NCI-H1092 treated with DMSO at 0.1 percent for 48 hours (cell line): ENCODE measurements at regions not wholly inside any gene's neighbourhood (a gene's known extent, or its start where the extent isn't known, plus 50 kb on each side); places are given as distances from the start of the nearest gene placed in this dataset.

ENCODE experiments used
- DNase-seq: peaks from one replicate; lab custom pipeline; 2025; lab: John Stamatoyannopoulos, UW

DNA sequence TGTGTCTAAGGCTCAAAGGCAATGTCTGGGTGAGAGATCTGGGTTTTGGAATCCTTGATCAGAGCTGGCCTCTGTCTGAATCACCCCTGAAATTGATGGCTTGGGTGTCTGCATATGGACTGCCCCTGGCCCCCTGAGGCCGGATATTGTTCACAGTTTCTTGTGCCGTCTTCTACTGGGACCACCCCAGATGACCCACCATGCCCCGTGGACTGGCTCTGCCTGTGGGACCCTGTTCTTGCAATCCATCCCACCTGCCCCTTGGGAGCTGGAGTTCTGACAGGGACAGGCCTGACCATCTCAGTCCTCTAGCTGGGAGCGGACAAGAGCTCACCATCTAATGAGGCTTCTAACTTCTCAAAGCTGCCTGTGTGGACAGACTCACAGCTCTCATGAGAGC is 119.9 kb downstream of the FAM43A start:
- DNase-seq: no peak

DNA sequence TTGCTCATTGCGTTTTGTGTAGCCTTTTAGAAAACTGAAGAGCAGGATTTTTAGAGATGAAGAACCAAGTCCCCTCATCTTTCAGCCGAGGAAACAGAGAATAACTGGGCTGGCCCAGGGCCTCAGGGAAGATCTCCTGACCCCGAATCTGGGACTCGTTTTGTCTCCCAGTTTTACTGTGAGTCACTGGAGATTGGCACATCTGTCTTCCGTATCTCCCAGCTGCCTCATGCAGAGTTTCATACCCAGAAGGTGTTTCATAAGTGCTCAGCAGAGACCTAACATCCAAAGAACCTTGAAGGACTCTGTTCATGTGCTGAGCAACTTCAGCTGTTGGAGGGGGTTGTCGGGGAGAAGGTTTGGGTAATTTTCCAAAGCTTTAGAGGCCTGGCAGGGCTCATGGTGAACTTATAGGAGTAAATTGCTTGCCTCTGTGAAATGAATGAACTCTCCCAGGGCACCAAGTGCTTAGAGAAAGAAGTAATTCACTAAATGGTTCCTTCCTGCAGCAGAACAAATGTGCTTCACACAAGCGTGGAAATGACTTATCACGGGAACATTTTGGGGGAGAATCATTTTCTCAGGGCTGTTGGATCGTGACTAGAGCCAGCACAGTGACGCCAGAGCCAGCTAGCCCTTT is 121.4 kb downstream of the FAM43A start:
- DNase-seq: no peak

DNA sequence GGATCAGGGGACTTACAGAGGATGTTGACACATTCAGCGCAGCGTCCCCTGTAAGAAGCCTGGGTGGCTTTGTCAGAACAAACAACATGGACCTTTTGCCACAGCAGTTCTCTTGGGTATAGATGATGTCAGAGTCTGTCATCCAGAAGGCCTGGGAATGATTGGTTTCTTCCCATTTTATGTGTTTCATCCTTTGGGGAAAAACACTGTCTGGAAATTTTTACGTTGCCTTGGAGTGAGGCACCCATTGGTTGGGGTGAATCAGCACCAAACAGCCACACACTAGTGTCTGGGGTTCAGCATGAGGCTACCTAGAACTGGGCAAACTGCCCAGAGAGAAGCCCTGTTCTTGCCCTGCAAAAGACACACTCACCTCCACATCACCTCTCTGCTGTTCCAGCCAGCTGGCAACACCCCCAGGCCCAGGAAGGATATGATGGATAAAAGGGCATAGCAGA is 123.0 kb downstream of the FAM43A start:
- DNase-seq: no peak

DNA sequence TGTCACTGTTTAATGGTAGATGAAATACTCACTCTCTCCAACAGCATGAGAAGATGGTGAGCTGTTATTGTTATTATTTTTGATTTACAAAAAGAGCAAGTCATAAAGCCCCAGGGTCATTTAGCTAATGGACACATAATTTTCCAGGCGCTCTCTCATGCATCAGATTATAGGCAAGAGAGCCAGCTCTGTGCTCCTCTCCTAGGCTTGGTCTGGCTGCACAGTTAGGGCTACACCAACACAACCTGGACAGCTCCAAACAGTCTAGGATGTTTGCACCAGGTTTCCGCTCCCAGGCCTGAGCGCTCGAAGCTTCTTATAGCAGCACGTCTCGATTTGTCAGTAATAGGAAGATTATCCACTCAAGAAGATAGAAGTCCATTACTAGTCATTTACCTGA is 123.7 kb downstream of the FAM43A start:
- no peak for DNase-seq

DNA sequence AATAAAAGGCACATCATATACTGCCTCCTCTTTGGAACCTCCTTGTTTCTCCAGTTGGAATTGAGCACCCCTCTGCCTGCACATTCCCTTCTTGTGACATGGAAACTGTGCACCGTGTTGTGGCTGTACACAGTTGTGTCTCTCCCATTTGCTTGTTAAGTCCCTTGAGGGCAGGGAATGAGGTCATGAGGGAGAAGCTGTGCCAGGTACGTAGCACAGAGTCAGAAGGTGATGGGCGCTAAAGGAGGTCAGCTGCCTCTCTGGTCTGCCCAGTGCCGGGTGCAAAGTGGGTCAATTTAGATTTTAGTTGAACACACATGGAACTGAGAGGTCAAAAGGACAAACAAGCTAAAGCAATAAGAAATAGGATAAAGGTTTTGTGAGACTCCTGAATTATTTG is 124.4 kb downstream of the FAM43A start:
- DNase-seq: no peak

DNA sequence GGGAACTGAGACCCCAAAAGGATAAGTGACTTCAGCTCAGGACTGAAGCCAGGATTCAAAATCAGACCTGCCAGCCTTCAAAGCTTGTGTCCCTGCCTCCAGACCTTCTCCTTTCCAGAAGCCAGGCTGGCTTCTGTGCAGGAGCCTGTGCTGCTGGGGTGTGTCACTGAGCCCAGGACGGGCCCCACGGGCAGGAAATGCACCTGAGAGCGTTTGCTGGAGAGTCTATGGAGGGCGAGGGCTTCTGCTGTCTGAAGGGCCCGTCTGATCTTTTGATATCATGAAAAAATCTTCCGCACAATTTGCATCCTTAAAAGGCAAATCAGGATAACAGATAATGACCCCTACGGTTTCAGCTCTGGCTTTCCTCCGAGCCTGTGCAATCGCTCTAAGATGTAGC is 125.4 kb downstream of the FAM43A start:
- DNase-seq: no peak

DNA sequence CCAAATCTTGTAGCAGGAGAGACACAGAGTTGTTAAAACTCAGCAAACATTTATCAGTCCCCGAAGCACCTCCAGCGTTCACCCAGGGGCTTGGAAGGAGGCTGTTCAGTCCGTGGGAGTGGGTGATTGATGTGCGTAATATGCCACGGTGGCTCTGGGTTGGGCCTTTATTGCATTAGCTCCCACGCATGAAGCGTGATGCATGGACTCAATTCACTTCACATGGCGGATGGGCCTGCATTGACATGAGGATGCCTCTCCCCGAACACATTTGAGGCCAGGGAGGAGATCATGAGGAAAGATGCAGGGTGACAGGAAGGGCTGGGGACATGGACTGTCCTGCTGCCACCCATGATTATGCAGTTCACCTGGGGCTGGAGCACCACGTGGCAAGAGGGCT is 126.5 kb downstream of the FAM43A start:
- DNase-seq: no peak

DNA sequence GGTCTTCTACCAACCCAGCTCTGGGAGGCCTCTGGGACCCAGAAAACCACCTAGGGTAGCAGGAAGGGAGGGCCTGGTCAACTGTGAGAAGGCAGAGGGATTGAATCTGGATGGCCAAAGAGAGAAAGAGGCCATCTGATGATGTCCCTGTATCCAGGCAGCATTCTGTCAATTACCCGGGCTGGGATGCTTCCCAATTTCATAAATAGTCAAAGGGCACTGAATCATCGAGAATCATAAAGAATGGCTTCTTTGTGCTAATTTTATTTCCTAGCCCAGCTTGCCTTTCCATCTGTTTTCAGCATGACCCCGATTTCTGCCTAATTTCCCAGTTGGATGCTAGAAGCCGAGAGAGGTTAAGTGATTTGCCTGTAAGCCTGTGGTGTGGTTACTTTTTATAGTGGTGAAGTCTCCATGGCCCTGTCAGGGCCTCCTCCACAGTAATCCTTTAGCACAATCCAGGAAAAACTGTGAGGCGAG is 129.2 kb downstream of the FAM43A start:
- DNase-seq: no peak

DNA sequence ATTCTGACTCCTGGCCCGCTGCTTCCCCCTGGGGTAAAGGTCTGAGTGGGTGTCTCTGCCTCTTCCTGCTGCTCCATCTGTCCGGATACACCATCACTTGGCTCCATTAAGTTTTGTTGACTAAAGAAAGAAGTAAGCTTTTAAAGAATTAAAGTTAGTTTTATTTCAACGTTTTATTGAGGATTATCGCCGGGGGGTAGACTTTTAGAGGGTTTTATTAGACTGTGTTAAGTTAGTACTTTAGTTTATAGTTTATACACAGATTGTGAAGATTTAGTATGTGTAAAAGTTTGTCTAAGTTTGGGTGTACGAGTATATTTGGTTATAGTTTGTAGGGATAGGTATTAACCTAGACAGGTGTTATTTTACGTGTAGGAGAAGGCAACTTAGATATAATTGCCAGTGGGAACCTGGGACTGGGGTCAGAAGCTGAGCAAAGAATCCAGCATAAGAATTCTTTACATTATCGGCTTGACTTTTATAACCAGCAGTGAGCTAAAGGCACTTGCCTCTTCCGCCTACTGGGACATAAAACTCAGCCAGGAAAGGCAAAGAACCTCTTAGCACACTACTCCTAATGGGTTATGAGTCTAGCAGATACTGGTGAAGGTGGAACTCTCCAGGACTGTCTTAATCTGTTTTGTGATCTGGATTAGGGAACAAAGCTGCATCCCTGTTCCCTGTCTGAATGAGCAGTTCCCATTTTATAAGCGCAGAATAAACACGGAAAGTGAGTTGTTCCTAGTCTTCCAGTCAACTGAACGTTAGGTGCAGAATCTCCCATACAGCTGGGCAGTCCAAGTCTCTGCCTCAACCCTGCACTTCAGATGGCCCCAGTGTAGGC is 131.3 kb downstream of the FAM43A start:
- DNase-seq: no peak

DNA sequence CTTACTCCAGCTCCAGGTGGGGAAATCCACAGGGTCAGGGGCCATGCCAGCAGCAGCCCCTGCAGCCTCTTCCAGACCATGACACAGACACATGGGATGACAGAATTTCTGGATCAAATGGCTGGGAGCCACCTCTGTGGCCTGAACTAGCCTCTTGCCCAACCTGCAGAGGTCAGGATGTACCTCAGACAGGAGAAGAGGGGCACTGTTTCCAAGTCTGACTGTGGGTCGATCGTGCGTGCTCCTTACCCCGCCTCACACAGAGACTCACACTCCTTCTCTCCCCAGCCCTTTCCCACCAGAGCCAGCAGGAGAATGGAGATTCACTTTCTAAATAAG is 131.9 kb downstream of the FAM43A start:
- no peak for DNase-seq

DNA sequence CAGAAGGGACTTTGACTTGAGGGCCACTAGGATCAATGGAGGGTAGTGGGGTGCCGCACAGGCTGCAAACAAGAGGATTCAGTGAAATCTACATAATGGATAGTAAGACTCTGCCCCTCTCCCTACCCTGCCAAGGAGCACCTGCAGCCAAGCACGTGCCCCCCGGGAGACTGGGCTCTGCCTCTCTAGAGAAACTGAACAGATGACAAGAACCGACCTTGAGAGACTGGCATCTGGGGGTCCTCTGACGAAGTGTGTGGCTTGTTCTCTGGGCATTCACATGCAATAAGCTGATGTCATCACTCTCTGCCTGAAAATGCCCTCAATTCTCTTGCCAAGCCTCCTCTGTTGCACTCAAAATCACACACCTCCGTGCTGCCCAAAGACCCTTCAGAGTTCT is 132.3 kb downstream of the FAM43A start:
- no peak for DNase-seq

DNA sequence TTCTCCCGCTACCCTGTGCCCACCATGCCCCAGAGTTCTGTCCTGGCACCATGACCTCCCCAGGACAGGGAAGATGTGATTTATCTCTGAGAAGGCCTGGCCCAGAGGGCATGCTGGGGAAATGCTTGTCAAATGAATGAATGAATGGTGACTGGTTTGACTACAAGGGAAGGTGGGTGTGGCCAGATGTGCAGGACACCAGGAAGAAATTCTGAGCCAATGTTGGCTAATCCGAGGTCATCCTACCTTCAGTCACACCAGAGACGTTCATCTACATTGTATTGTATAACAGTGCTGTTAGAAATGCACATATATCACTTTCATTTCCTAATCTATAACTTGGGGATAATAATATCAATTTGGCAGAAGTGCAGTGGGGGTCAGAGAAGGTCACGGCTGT is 138.4 kb downstream of the FAM43A start:
- no peak for DNase-seq

DNA sequence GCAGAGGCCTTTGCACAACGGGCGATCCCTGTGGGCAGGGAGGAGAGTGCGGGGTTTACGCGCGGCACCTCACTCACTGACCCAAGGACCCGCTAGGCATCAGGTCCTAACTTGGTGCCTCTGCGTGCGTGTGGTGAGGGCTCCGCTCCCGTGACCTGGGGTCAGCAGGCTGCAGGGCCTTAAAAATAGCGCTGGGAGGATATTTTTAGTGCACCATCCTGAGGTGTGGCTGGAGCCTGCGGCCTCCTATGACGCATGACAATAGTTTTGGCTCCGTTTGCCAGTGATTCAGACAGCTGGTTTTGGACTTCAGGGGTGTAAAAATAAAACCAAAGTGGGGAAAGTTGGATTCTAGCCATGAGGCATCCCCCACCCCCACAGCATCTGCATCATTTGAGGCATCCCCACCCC is 139.0 kb downstream of the FAM43A start:
- no peak for DNase-seq

DNA sequence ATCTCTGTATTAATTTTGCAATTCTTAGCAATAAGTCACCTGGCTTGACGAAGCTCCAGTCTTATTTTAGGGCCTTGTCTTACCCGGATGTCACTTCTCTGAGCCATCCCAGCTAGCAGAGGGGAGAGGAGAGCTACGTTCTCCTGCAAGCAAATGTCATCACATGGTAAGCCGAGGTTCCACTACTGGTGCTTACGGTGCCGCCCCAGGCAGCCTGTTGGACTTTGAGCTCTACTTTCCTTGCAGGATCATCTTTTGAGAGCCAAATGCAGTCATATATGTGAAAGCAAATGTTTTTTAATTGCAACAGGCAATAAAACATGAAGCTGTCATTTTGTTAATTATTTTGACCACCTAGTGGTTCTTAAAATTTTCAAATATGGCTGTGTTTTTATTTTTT is 140.9 kb downstream of the FAM43A start:
- no peak for DNase-seq

DNA sequence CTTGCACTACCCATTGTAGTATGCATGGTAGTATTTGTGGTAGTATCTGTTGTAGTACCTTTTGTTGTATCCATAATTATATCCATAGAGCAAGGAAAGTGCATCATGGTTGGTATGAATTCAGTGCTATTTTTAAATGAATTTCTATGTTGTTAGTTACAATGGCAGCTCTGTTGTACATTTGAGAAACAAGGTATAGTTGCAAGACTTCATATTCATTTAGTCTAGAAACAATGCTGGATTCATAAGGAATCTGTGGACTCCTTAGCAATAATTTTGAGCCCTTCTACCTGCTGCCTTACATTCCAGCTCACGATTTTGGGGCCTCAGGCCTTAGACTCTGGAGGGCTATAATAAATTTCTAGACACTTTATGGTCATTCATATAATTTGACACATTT is 141.8 kb downstream of the FAM43A start:
- no peak for DNase-seq

DNA sequence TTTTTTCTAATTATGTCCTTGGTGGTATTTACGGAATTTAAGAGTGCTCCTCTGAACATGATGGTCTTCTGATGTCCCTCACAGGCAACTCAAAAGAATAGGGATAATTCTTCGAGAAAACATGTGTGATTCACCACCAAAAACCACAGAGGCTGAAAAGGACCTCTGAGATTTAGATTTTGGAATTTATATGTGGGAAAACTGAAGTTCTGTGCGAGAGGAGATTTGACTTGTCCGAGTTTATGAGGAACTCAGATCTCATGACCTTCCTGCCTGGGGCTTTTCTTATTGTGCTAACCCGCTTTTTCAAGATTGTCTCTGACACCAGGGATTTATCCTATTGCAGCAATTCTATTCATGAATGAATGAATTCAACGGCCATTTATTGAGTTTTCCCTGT is 142.4 kb downstream of the FAM43A start:
- DNase-seq: no peak

DNA sequence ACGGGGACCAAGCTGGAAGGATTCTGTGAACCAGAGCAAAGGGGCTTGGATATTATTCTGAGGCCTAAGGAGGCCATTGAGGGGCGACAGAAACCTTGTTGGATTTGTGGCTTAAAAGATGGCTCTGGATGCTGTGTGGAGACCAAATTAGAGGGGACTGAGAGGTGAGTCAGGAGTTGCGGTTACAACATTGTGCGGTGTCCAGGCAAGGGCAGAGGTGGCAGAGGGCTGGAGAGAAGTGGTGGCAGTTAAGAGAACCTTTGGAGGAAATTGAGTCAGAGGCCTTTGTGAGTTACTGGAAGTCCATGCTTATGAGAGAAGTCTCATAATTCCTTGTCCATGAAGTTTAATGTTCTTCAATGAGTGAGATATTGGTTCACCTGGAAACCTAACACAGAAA is 143.2 kb downstream of the FAM43A start:
- DNase-seq: no peak

DNA sequence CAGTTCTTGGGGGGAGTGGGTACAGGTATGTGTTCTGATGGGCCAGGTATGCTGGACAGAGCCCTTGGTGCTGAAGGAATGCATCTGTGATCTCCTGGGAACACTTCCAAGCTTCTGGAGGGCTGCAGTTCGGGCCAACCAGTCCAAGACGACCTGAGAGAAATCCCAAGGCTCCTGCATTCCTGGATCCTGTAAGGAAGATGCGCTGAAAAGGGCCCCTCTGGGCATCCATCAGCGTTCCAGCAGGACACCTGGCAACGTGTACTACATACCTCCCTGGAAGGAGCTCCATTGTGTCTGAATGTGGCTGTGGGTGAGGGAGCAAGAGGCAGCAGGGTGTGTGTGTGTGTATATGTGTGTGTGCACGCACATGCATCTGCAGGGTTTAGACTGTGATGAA is 144.7 kb downstream of the FAM43A start:
- DNase-seq: no peak

DNA sequence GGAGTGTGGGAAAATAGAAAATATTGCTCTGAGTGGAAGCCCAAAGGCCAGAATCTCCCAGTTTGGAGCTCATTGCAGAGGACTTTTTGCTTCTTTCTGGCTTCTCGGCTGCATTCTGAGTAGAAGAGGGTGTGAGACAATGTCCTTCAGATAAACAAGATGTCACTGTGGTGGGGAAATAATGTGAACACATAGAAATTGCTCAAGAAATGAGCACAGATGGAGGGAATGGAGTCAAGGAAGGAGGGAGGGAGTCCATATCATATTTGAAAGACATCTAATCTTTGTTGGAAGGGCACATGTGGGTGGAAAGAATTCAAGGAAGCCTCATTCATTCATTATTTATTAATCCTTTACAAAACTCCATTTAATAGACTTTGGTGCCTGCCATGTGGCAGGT is 145.3 kb downstream of the FAM43A start:
- no peak for DNase-seq

DNA sequence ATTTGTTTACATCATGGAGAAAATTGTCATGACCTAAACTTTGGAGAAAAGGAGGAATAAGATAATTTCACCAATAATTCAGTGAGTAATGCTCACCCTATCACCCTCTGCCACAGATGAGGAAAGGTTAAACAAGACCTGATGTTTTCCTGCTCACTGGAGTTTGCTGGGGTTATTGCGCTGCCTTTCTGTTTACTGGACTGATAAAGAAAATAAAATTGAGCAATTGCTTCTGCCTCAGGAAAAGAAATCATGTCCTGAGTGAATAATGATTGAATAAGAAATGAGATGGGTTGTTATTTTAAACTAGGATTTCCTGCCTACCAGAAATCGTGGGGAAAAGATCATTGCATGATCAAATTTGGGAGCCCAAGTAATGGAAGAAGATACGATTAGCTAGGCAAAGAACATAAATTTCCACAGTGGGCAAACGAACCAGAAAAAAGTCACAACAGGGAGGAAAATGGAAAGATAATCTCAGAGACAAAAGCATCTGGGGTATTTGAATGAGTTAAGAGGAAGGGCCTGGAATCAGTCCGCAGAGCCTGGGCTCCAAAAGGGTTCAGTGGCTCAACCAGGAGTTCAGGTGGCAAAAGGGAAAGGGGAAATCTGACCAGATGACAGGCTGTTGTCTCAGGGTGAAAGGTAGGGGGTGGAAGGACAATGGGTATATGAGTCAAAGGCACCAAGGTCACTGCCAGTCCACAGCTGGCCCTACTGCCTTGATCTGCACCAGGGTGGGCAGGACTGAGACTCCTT is 146.8 kb downstream of the FAM43A start:
- DNase-seq: no peak

DNA sequence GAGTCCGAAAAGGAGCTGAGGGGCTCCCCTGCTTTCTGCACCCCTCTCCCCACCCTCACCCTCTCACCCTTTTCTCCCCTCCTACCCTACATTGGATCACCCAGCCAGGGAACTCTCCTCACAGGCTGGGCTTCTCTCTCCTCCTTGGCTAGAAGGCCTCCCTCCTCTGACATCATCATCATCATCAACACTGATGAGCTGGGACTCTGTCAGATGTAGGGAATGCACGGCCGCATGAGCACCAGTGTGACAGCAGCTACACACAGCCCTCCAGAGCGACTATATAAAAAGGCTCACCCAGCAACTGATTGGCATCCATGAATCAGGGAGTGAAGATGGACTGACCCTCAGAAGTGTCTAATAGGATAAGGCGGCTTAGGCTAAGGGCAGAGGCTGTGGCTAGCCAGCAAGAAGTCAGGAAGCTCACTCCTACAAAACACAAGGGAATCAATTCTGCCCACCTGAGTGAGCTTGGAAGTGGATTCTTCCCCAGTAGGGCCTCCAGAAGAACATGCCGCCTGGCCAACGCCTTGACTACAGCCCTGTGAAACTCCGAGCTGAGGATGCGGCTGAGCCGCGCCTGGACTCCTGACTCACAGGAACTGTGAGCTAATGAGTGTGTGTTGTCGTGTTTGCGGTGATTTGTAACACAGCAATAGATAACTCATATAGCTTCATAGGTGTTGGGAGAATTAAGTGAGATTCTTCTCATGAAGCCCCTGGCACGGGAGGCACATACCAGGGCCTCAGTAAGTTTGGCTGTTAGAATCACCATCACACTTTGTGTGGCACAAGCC is 147.6 kb downstream of the FAM43A start:
- no peak for DNase-seq

DNA sequence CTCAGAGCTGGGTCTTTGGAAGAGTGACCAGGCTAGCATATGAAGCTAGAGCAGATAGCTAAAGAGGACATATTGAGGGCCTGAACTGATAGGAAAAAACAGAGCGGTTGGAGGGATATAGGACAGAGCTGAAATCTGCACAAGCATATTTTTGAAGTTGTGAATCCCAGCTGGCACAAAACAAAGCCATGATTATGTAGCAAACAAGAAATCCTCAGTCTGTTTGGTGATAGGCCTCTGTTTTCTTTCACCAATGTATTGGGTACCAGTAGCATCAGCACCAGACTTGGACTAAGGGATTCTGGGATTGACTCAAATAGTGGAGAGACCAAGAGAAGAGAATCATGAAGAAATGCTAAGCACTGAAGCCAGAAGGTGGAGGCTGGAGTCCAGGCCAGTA is 151.0 kb downstream of the FAM43A start:
- no peak for DNase-seq
